ENCODE measurements at regions not wholly inside any gene's neighbourhood (a gene's known extent, or its start where the extent isn't known, plus 50 kb on each side); places are given as distances from the start of the nearest gene placed in this dataset.
"Not testable (repeated sequence)": the region's sequence is repeated elsewhere in the genome, so short reads cannot be mapped to it uniquely, and the experiment has no call there.

GRCh38 chr18:43341014-43341413, 63.7 kb upstream of the SYT4 start:
- DNase-seq (ENCODE audit: insufficient read length, low spot score) (no peak), FAIRE-seq (no peak)
- TF ChIP-seq, protein P1, sequence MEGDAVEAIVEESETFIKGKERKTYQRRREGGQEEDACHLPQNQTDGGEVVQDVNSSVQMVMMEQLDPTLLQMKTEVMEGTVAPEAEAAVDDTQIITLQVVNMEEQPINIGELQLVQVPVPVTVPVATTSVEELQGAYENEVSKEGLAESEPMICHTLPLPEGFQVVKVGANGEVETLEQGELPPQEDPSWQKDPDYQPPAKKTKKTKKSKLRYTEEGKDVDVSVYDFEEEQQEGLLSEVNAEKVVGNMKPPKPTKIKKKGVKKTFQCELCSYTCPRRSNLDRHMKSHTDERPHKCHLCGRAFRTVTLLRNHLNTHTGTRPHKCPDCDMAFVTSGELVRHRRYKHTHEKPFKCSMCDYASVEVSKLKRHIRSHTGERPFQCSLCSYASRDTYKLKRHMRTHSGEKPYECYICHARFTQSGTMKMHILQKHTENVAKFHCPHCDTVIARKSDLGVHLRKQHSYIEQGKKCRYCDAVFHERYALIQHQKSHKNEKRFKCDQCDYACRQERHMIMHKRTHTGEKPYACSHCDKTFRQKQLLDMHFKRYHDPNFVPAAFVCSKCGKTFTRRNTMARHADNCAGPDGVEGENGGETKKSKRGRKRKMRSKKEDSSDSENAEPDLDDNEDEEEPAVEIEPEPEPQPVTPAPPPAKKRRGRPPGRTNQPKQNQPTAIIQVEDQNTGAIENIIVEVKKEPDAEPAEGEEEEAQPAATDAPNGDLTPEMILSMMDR (IDR thresholded peaks at IDR 0.05; ENCODE audit: insufficient read depth, missing control alignments) = no peak

- TF ChIP-seq, protein P1 (IDR thresholded peaks at IDR 0.05; ENCODE audit: insufficient read depth, missing control alignments) = no peak
- FAIRE-seq = peak; percentile 6
- DNase-seq (ENCODE audit: insufficient read length, low spot score) = no peak
These were observed 72.9 kb upstream of the SYT4 start for GRCh38 chr18:43350176-43350575.

DNA sequence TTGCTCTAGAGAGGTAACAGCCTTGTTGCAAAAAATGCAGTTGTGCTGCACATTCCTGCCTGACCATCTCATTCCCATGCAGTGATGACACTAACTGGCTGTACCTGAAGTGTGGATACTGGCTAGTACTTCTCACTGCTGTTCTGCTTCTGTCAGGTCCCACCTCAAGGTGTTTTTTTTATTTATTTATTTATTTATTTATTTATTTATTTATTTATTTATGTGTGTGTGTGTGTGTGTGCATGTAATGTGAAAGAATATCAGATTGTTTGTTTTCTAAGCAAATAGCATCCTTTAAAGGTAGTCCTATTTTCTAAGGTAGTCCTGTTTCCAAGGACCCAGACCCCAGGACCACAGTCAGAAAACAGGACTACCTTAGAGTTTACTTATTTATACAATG, 87.2 kb upstream of the SYT4 start:
- FAIRE-seq = no peak

DNA sequence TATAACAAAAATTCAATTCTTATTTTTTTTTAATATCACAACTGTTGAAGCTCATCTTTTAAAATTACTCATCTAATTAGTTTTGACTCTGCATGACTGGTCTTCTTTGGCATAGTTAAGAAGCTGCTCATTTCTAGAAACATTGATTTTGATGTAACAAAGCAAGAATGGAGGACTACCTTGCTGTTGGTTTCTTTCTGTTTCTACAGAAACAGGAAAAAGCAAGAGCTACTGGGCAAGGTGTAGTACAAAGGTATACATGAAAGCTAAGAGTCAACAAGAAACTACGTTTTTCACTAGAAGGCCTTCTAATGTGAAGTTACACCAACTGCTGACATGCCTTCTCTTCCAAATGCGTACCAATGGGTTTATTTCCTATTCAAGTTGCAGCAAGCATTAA, 90.6 kb upstream of the SYT4 start:
- no peak for DNase-seq (ENCODE audit: insufficient read length, low spot score)
- FAIRE-seq = peak; percentile 75
- TF ChIP-seq, protein P1 (IDR thresholded peaks at IDR 0.05; ENCODE audit: insufficient read depth, missing control alignments) = no peak

More for the DNA sequence above, 87.2 kb upstream of the SYT4 start:
- no peak for DNase-seq (ENCODE audit: insufficient read length, low spot score)
- TF ChIP-seq, protein P1 (IDR thresholded peaks at IDR 0.05; ENCODE audit: insufficient read depth, missing control alignments) = no peak

DNA sequence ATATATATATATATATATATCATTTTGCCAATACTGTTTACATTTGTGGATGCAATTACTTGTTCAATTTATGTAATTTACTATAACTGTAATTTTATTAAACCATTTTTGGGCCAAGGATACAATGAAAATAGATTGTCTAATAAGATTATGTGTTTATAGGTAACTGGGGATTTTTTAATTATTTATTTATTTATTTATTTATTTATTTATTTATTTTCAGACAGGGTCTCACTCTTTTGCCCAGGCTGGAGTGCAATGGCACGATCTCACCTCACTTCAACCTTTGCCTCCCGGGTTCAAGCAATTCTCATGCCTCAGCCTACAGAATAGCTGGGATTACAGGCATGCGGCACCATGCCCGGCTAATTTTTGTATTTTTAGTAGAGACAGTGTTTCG, 92.0 kb upstream of the SYT4 start:
- DNase-seq (ENCODE audit: insufficient read length, low spot score); FAIRE-seq: not testable (repeated sequence)

- FAIRE-seq = no peak
- TF ChIP-seq, protein P1 (IDR thresholded peaks at IDR 0.05; ENCODE audit: insufficient read depth, missing control alignments) = no peak
- no peak for DNase-seq (ENCODE audit: insufficient read length, low spot score)
These were observed 95.5 kb upstream of the SYT4 start for GRCh38 chr18:43372773-43373172.

DNA sequence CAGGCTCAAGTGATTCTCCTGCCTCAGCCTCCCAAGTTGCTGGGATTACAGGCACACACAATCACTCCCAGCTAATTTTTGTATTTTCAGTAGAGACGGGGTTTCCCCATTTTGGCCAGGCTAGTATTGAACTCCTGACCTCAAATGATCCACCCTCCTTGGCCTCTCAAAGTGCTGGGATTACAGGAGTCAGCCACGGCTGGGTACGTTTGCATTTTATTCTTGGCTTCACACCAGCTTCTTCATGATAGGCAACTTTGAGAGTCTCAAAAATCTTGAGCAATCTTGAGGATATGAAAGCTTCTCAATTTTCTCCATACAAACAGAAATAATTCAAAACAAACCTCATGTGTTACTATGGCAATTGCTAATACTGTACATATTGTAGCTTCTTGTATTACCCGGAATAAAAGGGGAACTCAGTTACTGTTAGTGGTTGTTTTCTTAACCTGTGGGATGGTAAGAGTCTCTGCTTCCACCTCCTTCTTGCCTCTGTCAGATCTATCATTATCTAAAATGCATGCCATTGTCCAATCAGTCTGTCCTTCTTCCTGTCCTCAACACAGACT, 102.9 kb upstream of the SYT4 start:
- FAIRE-seq (no peak), DNase-seq (ENCODE audit: insufficient read length, low spot score) (no peak)
- TF ChIP-seq, protein P1 (IDR thresholded peaks at IDR 0.05; ENCODE audit: insufficient read depth, missing control alignments) = no peak

Measured in D721Med (cell line).